Prostate gland (tissue), 2 donors: ENCODE measurements at regions not wholly inside any gene's neighbourhood (a gene's known extent, or its start where the extent isn't known, plus 50 kb on each side); places are given as distances from the start of the nearest gene placed in this dataset.

ENCODE experiments used
- DNase-seq: peaks from one replicate; pipeline ENCODE4 v3.0.0-alpha.2; 2019; ENCODE audit warnings: low spot score
- H3K27ac ChIP-seq, 2 donors: fragments of 200-600 bp; sonication (generic); 2 replicates each; pipeline ENCODE4 v1.5.1; 2017 to 2019
- H3K27me3 ChIP-seq: fragments of 200-600 bp; sonication (generic); replicated peaks from 2 replicates; pipeline ENCODE4 v1.5.1; 2019; ENCODE audit not compliant: insufficient read depth
- H3K36me3 ChIP-seq, 2 donors: fragments of 200-600 bp; sonication (generic); 1 replicate in 1 of 2; 2 replicates in 1 of 2; pipeline versions ENCODE4 v1.5.1 to v1.8.1; 2017 to 2019
- H3K4me1 ChIP-seq: fragments of 200-600 bp; sonication (generic); replicated peaks from 2 replicates; pipeline ENCODE4 v1.5.1; 2019
- H3K4me3 ChIP-seq, 2 donors: fragments of 200-600 bp; sonication (generic); 2 replicates each; pipeline ENCODE4 v1.5.1; 2017 to 2019
- H3K9me3 ChIP-seq: fragments of 200-600 bp; sonication (generic); 2 replicates; pipeline ENCODE4 v1.5.1; 2017
- POLR2A ChIP-seq: fragments of 450-650 bp; IDR thresholded peaks from one replicate; pipeline ENCODE4 v1.6.1; 2016; ENCODE audit warnings: antibody characterized with exemption, mild to moderate bottlenecking
- POLR2AphosphoS5 ChIP-seq: sonication (generic); formaldehyde crosslinking; IDR thresholded peaks from one replicate; pipeline ENCODE4 v1.6.1; 2017; ENCODE audit warnings: antibody characterized with exemption
- WGBS: methylation state at CpG from one replicate; pipeline ENCODE4 v1.1.5; 2018; 5-methylcytosine and 5-hydroxymethylcytosine counted together
- intact Hi-C: fragments of 100-400 bp; cut with DNase I; formaldehyde crosslinking; loops from one replicate; pipeline ENCODE4 v1.14.2; 2022
- TF ChIP-seq, protein P1 (sequence below), 4 experiments: fragments of 200-600 bp in 2 of 4; fragments of 450-650 bp in 2 of 4; sonication (generic) in 2 of 4; IDR thresholded peaks; 1 replicate in 3 of 4; 2 replicates in 1 of 4; pipeline ENCODE4 v1.5.1; 2016 to 2019; ENCODE audit warnings: antibody characterized with exemption in 4 of 4, mild to moderate bottlenecking in 2 of 4, moderate library complexity in 2 of 4

DNA sequence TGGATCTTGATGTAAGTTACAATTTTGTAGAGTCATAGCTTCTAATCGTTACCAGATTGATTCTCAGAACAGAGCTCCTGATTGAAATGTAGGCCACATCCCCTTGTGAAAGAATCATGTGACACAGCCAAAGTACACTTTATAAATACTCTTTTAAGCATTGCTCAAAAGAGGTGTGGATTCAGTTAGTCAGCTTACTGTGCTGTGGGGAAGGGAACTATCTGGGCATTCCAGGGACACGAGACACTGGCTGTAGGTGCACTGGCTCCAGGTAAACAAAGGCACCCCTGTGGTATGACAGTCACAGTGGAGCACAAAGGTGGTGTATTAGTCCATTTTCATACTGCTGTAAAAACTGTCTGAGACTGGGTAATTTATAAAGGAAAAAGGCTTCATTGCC is 222.8 kb downstream of the LIG4 start:
- DNase-seq = no peak
- WGBS = 34% methylated on average over 2 of the region's 2 CpGs
- H3K36me3 ChIP-seq = no peaks in the 10 kb centered on the region
- H3K4me3 ChIP-seq = no peak overlapping the region
- no peak overlapping the region for H3K27ac ChIP-seq
- no peaks in the 10 kb centered on the region for H3K27me3 ChIP-seq
- H3K9me3 ChIP-seq = no peaks in the 10 kb centered on the region
- no peaks in the 10 kb centered on the region for H3K4me1 ChIP-seq
- intact Hi-C loops = no loop called here
- no peak for TF ChIP-seq POLR2AphosphoS5
- TF ChIP-seq POLR2A = no peak
- TF ChIP-seq, protein P1, sequence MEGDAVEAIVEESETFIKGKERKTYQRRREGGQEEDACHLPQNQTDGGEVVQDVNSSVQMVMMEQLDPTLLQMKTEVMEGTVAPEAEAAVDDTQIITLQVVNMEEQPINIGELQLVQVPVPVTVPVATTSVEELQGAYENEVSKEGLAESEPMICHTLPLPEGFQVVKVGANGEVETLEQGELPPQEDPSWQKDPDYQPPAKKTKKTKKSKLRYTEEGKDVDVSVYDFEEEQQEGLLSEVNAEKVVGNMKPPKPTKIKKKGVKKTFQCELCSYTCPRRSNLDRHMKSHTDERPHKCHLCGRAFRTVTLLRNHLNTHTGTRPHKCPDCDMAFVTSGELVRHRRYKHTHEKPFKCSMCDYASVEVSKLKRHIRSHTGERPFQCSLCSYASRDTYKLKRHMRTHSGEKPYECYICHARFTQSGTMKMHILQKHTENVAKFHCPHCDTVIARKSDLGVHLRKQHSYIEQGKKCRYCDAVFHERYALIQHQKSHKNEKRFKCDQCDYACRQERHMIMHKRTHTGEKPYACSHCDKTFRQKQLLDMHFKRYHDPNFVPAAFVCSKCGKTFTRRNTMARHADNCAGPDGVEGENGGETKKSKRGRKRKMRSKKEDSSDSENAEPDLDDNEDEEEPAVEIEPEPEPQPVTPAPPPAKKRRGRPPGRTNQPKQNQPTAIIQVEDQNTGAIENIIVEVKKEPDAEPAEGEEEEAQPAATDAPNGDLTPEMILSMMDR (IDR thresholded peaks at IDR 0.05) = no peak

DNA sequence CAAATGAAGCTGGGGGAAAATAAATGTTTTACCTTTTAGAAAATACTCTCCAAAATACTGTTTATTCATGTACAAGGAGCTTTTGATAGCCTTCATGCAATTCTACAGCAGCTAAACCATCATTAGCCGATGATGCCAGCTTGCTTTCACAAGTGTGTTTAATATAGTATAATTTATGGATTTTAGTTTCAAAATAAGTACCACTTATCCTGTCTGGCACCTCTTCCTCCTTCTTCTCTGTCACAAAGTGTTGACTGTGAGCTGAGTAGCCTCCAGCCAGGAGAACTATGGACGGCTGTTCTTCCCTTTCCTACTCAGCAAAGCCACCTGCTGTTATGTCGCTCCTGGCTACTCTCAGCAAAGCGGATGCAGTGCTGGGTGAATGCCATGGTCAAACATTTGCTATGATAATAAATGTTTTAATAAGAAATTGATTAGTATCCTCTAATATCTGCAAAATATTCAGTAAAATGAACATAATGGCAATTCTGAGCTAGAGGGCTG is 238.2 kb downstream of the LIG4 start:
- Histone ChIP-seq H3K36me3 (no peaks in the 10 kb centered on the region), H3K4me1 (no peaks in the 10 kb centered on the region), H3K27me3 (no peaks in the 10 kb centered on the region), H3K4me3 (no peak overlapping the region), H3K27ac (no peak overlapping the region), H3K9me3 (no peaks in the 10 kb centered on the region)
- 75% methylated on average over 4 of the region's 4 CpGs for WGBS
- intact Hi-C loops = no loop called here
- TF ChIP-seq POLR2AphosphoS5 (no peak), POLR2A (no peak)
- TF ChIP-seq, protein P1 (IDR thresholded peaks at IDR 0.05) = no peak
- DNase-seq = no peak

GRCh38 chr13:107976628-107977027 is 238.7 kb downstream of the LIG4 start:
- H3K4me3 ChIP-seq = no peak overlapping the region
- no peaks in the 10 kb centered on the region for H3K36me3 ChIP-seq
- no peaks in the 10 kb centered on the region for H3K9me3 ChIP-seq
- TF ChIP-seq POLR2AphosphoS5 (no peak), POLR2A (no peak)
- TF ChIP-seq, protein P1 (IDR thresholded peaks at IDR 0.05) = no peak
- no peak overlapping the region for H3K27ac ChIP-seq
- no peaks in the 10 kb centered on the region for H3K4me1 ChIP-seq
- H3K27me3 ChIP-seq = no peaks in the 10 kb centered on the region
- 86% methylated on average over 4 of the region's 4 CpGs for WGBS
- intact Hi-C loops = no loop called here
- no peak for DNase-seq

DNA sequence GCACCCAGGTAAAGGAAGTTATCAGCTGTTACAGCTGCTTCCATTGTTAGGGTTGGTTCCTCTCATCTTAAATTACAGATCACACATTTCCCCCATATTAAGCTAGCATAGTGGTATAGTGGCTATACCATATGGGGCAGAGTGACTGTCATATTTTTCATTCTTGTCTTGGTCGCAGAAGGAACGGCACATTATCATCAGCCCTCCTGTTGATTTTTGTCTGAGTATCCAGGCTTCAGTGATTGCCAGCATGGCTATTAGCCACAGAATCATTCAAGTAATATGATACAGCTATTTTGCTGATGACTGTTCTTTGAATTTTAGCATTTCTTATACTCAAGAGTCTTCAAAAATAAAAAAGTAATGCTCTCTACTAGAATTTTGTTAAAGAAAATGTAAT is 240.9 kb downstream of the LIG4 start:
- WGBS = 63% methylated on average over 2 of the region's 2 CpGs
- H3K4me3 ChIP-seq = no peak overlapping the region
- no peaks in the 10 kb centered on the region for H3K9me3 ChIP-seq
- H3K4me1 ChIP-seq = no peaks in the 10 kb centered on the region
- H3K27me3 ChIP-seq = no peaks in the 10 kb centered on the region
- no peak for DNase-seq
- intact Hi-C loops = no loop called here
- no peaks in the 10 kb centered on the region for H3K36me3 ChIP-seq
- TF ChIP-seq POLR2A (no peak), POLR2AphosphoS5 (no peak)
- TF ChIP-seq, protein P1 (IDR thresholded peaks at IDR 0.05) = no peak
- H3K27ac ChIP-seq = no peak overlapping the region

- no peak for DNase-seq
- Histone ChIP-seq H3K4me3 (no peak overlapping the region), H3K4me1 (no peaks in the 10 kb centered on the region), H3K27ac (no peak overlapping the region), H3K9me3 (no peaks in the 10 kb centered on the region), H3K27me3 (no peaks in the 10 kb centered on the region), H3K36me3 (no peaks in the 10 kb centered on the region)
- intact Hi-C loops = no loop called here
- TF ChIP-seq, protein P1 (IDR thresholded peaks at IDR 0.05) = no peak
- TF ChIP-seq POLR2AphosphoS5 = no peak
- TF ChIP-seq POLR2A = no peak
- 76% methylated on average over 1 of the region's 1 CpG for WGBS
These were observed 245.8 kb downstream of the LIG4 start for GRCh38 chr13:107969546-107969945.
